ENCODE measurements at regions not wholly inside any gene's neighbourhood (a gene's known extent, or its start where the extent isn't known, plus 50 kb on each side); places are given as distances from the start of the nearest gene placed in this dataset.
"Not testable (repeated sequence)": the region's sequence is repeated elsewhere in the genome, so short reads cannot be mapped to it uniquely, and the experiment has no call there.

DNA sequence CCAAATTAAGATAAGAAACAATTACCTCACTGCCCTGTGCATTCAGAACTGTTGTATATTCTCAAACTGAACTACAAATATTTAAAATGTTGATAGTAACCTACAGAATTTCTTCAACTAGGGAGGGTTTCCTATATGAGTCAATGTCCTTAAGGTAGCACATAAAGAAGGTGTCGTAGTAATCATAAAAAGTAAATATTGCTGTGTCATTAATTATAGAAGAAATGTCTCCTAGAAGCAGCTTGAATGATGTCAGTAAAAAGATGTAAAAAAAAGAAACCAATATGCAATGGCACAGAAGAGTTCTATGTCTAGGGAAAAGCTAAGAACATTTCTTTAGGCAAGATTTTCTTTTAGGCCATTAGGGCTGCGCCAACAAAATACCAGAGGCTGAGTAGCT is 559.6 kb upstream of the EPHA5 start:
- no peak for DNase-seq

DNA sequence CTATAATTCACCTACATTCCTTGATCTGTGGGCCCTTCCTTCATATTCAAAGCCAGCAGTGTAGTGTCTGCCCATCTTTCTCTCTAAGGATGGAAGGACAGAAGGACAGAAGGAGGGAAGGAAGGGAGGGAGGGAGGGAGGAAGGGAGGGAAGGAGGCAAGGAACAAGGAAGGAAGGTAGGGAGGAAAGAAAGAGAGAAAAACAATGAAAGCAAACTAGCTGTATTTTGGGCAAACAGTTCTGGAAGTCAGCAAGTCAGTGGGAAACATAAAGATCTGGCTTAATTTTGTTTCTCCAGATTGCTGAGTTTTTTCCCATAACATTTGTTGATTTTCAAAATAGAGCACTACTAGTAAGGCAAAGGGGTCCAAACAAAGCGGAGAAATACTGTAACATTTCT is 555.2 kb upstream of the EPHA5 start:
- DNase-seq = no peak

DNA sequence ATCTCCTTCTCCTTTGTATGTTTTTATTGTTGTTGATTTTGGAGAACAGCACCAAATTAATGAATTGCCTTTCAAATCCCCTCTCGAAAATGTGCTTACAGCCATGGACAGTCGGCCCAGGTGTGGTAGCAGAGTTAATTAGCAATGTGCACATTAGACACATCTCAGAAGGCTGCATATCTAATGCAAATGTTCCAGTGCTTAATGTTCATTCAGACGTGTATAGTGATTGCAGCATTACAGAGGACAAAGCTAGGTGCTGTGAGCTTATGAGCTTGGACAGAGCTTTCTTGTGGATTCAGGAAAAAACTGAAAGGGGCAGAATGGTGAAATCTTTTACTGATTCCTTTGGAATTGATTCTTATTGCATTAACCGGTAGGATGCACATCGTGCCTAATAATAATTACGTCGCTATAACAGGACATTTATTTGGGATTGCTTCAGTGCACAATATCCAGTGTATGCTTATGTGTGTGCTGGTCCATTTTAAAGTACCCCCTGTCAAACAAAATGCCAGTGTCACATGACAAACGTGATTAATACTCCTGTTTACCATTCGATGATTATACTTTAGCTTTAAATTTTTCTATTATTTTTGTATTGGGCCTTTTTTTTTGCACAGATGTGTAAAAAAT is 552.9 kb upstream of the EPHA5 start:
- no peak for DNase-seq

DNA sequence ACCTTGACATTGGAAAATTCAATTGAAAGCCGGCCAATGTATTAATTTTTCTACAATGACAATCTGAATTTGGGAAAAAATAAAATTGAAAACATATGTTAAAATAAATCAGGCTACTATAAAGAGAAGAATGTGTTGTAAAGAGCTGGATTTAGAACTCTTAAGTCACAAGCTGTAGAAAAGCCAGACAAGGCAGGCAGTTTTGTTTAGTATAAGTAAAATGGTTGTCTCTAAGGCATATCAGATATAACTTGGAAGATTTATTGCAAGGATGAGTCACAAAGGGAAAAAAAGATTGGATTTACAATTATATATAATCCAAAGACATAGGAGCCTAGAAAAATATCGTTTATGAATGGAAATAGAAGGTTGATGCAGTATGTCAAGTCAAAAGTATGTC is 549.1 kb upstream of the EPHA5 start:
- DNase-seq = no peak

DNA sequence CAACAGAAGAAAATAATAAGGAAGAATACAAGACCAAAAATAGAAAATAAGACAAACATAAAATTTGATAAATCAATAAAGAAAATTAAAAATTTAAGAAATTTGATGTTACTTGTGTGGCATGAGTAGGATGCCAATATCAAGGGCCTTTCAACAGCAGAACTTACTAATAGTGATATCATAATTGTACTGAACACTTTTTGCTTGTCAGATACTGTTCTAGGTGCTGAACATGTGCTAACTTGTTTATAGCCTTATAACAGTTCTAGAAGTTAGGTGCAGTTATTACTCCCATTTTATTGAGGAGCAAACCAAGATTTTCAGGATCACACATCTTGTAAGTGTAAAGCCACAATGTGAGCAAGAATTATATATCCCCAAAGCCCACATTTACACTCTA is 546.0 kb upstream of the EPHA5 start:
- DNase-seq = no peak

DNA sequence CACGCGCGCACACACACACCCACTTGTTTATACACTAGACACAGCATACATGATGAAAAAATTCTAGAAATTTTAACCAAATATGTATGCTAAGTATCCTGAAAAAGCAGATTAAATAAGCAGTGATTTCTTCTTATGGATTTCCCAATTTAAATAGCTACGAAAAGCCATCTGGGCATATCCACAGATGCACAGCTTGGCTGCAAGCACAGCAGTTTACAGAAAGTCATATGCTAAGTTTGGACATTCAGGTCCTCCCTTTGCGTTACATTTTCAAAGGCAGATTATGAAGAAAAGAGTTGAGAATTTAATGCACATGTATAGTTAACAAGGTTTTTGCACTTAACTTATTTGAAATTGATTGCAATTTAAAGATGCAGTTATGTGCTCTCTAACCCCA is 542.2 kb upstream of the EPHA5 start:
- no peak for DNase-seq

DNA sequence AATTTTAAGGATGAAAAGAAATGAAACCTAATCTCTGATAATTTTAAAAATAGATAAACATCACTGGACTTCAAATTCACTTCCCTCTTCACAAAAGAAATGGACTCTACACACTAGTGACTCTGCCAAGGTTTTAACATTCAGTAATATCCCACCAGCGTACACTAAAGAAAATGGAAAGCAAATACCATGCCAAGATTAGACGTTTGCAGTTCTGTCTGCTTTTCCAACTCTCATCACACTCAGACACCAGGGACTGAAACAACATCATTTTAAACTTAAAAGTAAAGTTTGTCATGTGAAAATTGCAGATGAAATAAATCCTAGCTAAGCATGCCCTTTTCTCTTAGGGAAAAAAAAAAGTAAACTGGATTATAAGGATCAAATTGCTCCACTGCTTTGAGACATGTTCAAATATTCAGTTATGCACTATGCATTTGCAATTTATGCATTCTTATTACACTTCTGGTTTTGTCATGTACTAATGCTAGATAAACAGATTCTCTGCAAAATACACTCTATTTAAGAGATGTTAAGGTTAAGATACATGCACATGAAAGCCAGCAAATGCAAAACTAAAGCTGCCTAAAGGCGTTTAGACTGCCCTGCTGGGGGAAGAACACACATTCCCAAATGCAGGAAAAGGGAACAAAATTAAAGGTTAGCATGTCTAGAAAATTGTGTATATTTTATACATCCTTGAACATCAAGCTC is 534.4 kb upstream of the EPHA5 start:
- no peak for DNase-seq

DNA sequence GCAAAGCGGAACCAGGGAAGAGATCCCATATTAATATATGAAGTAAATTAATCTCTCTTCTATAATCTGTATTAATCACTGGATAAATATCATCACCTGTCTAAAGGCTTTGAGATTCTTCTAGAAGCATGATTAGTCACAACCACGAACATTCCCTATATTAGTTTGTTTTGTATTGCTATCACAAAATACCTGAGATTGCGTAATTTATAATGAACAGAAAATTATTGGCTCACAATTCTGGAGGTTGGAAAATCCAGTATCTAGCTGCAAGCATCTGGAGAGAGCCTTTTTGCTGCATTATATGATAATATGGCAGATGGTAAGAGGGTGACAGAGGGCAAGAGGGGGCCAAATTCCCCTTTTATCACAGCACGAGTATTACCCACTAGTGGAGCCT is 532.6 kb upstream of the EPHA5 start:
- no peak for DNase-seq

DNA sequence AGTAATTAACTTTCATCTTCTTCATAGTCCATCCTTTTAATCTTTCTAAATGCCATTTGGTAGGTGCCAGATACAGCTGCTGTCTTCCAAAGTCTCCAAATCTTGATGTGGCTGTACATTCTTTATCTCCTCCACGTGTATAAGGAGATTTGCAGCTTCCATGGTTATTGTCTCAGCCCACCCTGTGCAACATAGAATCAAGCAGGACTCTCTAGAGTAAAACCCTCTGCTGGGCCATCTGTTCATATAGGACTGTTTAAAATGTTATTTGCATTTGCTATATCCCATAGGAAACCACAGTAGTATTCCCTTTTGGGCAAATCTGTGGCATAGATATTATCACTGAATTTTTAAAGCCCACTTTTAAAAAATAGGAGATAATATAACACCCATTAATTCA is 527.2 kb upstream of the EPHA5 start:
- no peak for DNase-seq

DNA sequence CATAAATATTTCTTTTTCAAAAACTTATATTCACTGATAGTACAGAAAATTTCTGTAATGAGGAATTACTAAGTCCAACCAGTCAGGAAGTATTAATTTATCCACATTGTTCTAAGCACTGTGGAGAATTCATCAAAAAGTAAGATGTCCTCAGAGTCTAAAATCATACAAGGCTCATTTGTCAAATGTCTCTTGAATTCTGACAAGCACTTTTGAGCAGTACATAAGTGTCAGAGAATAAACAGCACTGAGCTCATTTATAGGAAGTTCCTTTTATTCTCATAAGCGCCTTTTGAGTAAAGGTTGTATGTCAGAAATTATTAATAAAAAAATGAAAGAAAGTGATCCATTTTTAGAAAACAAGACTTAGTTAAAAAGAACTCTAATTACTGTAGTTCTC is 523.2 kb upstream of the EPHA5 start:
- no peak for DNase-seq

DNA sequence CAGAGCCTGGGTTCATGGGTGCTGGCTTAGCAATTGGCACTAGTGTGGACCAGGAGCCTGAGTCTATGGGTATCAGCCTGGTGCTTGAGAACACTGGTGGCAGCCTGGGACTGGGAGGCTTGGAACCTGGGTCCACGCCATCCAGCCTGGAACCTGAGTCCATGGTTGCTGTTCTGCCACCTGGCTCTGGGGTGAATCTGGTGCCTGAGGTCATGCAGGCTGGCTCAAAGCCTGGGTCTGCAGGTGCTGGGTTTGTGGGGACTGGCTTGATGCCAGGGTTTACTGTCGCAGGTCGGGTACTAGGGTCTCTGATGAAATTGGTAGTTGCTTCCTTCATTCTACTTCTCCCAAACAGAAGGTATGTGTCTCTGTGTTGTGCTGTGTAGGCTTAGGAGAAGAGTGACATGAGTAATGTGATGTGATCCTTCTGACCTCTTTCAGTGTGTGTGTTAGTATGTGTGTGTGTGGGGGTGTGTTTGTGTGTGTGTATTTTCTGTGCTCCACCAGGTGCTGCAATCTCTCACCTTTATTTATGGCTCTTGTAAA is 517.0 kb upstream of the EPHA5 start:
- DNase-seq = no peak

DNA sequence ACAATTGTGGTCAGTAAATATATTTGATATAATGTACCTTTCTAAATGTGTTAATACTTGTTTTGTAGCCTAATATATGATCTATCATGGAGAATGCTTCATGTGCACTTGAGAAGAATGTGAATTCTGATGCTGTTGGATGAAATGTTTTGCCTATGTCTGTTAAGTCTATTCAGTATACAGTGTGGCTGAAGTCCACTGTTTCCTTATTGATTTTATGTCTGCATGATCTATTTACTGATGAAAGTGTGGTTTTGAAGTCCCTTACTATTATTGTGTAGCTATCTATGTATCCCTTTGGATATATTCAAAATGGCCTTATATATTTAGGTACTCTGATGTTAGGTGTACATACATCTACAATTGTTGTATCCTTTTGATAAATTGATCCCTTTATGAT is 515.8 kb upstream of the EPHA5 start:
- no peak for DNase-seq

DNA sequence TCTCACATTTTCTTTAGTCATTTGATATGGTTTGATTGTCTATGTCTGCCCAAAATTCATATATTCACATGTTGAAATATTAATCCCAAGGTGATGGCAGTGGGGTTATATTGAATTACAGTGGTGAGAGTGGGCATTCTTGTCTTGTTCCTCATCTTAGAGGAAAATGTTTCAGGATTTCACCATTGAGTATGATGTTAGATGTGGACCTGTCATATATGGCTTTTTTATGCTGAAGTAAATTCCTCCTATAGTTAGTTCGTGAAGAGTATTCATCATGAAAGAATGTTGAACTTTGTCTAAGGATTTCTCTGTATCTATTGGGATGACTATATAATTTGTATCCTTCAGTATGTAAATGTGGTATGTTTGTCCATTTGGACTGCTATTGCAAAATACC is 512.3 kb upstream of the EPHA5 start:
- DNase-seq = no peak

DNA sequence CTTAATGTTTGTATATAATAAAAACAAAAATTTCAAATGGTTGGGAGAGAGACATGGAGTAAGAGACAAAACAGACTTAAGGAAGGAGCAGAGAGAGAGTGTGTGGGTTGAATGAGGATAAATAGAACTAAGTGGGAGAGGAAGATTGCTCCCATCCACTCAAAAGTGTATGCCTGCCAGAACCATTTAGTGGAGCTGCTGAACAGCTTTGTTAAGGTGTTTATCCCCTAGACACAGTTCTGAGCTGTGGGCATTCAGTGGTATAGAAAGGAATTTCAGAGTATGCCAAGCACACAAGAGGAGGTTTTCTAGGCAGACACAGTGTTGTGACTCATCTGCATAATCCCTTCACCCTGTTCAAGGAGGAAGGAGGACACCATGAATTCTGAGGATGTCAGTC is 508.6 kb upstream of the EPHA5 start:
- no peak for DNase-seq

DNA sequence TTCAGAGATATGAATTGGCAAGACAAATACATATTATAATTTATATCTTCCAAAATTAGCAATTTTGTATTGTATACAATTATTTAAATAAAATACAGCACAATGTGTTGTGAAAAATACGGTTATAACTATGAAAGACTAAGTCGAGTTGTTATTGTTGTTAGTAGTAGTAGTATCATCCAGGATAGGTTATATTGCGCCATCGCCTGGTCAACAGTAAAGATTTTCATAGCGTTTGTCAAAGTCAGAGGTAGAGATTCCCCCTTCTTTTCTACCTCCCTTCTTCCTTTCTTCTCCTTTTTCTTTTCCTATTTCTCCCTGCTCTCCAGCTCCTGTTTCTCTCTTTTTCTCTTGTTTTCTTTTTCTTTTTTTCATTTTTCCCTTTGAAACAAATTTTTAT is 499.1 kb upstream of the EPHA5 start:
- no peak for DNase-seq

DNA sequence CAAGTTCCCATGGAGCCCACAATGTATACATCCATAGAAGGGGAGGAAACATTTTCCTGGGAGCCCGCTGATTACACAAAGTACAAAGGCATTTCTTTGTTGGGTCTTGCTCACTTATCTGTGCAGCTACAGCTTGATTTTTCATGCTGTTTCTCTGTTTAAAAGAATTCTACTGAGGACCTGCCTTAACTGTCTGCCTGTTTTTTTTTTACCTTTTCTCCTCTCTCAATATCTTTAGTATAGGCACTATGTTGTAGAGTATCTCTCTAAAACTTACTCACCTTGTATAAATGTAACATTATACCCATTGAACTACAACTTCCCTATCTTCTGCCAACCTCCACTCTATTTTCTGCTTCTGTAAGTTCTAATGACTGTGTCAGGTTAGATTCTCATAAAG is 494.6 kb upstream of the EPHA5 start:
- no peak for DNase-seq

DNA sequence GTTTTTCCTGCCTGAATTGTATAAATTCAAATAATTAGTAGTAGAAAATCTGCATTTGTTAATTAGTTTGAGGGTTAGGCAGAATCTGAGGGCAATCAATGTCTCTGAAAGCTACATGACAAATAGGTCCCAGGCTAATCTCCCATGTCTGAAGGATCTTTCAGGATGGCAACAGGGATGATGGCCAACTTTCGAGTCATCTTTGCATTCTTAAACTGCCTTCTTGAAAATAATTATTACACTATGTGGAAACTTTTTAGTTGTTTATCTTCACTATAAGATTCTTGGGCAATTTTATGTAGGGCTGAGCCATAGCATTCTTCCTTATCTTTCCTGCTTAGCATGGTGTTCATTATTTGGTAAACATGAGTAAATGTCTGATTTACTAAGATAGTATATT is 490.3 kb upstream of the EPHA5 start:
- no peak for DNase-seq

DNA sequence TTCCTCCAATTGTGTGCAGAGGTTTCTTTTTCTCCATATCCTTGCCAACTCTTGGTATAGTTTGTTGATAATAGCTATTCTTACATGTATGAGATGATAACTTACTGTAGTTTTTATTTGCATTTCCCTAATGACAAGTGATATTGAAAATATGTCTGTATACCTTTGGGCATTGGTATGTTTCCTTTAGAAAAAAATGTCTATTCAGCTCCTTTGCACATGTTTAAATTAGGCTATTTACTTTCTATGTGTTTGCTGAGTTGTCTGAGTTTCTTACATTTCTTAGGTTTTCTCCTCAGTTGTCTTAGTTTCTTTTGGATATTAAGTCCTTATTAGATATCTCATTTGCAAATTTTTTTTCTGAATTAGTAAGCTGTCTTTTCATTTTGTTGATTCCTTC is 487.3 kb upstream of the EPHA5 start:
- DNase-seq = no peak

DNA sequence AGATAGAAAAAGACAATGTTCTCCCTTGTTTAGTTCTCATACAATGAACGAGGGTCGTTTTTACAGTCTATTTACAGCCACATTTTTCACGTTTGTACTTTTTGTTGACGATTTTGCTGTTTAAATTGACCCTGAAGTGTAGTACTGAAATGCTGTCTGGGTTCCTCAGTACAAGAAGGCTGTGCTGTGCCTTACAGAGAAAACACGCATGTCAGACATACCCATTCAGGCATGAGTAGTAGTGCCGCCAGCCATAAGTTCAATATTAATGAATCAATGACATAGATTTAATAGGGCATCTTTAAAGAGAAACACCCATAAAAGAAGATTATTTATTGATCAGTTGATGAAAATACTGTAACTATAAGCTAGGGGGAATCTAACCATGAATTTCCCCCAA is 459.8 kb upstream of the EPHA5 start:
- DNase-seq = no peak

DNA sequence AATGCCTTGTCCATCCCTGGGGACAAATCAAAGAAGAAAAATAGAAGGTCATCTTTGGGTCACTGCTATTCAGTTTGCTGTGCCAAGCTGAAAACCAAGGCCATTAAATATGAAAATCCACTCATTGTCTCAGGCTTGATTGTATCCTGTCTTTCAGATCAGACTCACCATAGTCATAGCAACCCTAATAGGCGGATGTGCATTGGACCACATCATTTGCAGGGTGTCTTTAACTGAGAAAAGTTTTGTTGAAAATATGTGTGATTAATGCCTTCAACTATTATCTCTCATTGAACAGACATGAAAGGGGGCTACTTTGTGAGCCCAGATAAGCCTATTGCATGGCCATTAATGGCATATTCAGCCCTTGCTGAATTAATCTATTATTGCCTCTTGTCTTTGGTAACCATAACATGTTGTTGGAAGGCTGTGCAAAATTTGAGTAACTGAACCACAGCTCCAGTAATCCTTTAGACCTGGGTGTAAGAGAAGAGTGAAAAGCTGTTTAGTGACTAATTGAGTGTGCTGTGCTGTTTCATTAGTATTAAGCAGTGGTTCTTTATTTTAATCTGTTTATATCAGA is 453.6 kb upstream of the EPHA5 start:
- DNase-seq = no peak

DNA sequence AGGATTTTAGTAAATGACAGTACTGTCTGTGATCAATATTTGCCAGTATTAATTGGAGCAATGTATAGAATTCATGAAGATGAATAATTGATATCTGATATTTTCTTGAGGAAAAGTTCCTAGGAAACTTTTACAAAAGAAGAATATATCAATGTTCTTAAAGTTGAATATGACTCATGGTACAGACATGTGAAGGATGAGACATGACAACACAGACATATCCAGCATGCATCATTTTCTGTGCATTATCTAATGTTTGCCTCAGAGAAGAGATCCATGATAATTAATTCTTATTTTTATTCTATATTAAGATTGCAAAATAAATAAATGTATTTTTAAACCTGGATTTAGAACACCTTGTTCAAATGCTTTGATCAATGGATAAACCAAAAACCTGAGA is 452.9 kb upstream of the EPHA5 start:
- no peak for DNase-seq

DNA sequence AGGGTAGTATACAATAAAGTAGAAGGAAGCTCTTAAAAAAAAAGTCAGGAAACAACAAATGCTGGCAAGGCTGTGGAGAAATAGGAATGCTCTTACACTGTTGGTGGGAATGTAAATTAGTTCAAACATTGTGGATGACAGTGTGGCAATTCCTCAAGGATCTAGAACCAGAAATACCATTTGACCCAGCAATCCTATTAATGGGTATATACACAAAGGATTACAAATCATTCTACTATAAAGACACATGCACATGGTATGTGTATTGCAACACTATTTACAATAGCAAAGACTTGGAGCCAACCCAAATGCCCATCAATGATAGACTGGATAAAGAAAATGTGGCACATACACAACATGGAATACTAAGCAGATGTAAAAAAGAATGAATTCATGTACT is 444.9 kb upstream of the EPHA5 start:
- not testable (repeated sequence) for DNase-seq

DNA sequence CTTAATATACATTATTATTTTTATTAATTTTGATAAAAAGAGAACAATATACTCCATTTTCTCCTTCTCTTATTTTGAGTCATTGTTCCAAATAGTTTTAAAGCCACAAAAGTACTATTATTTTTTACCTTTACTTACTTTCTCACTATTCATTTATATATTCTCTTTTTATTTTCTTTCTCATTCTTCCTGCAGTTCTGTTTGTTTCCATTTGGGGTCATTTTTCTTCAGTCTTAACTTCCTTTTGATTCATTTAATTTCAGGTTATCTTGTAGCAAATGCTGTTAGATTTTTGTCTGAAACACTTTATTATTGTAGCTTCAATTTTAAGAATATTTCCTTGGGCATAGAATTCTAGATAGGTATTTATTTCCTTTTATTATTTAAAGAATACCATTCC is 438.6 kb upstream of the EPHA5 start:
- no peak for DNase-seq

DNA sequence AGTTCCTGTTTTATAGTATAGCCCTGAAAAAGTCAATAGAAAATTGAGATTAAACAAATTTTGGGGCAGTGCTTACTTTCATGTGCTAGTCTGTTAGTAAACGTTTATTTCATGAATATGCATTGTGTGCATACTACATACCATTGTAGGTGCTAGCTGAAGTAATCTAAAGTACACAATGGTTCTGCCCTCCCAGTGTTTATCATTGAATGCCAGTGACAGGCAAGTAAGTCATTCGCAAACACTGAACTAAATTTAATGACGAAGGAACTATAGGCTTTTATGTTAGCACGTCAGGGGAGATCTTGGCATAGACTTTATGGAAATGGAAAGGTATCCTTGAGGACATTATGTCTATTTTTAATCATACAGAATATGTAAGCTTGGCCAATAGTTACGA is 426.9 kb upstream of the EPHA5 start:
- DNase-seq = no peak

DNA sequence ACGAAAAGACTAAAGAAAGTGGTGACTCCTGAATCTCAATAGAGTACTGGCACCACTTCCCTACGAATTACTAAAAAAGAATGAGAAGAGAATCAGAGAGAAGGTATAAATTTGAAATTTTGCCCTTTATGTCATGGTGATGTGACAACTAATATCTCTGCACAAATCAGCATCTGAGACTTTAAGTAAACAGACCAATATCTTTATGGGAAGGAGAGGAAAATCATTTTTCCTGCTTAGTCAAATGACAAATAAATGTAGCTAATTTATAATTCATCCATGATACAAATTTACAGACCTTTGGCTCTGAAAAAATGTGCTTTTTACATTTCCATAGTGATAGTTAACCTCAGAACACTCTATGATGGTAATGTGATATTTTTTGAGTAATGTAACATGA is 424.8 kb upstream of the EPHA5 start:
- DNase-seq = no peak

Data from 8988T (cell line).